ENCODE measurements at regions not wholly inside any gene's neighbourhood (a gene's known extent, or its start where the extent isn't known, plus 50 kb on each side); places are given as distances from the start of the nearest gene placed in this dataset.

- TF ChIP-seq ZNF274 (IDR thresholded peaks at IDR 0.05; ENCODE audit: low read depth, low read length) (no peak), SUZ12 (IDR thresholded peaks at IDR 0.05; ENCODE audit: extremely low read depth, insufficient read depth, insufficient read length) (no peak), YY1 (IDR thresholded peaks at IDR 0.05; ENCODE audit: insufficient read depth, insufficient read length) (no peak)
Measured at GRCh38 chr4:67375291-67375690, 170.0 kb downstream of the CENPC start.

Data from NT2/D1 (cell line).